ENCODE measurements at regions not wholly inside any gene's neighbourhood (a gene's known extent, or its start where the extent isn't known, plus 50 kb on each side); places are given as distances from the start of the nearest gene placed in this dataset.
A peak's percentile ranks its signal among the peaks of the same experiment; 100 is the strongest.
"Not testable (repeated sequence)": the region's sequence is repeated elsewhere in the genome, so short reads cannot be mapped to it uniquely, and the experiment has no call there.

DNA sequence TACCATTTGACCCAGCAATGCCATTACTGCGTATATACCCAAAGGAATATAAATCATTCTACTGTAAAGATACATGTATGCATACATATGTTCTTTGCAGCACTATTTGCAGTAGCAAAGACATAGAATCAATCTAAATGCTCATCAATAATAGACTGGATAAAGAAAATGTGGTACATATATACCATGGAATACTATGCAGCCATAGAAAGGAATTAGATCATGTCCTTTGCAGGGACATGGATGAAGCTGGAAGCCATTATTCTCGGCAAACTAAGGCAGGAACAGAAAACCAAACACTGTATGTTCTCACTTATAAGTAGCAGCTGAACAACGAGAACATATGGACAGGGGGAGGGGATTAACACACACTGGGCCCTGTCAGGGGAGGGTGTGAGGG, 54.8 kb upstream of the ZNF30 start:
- intact Hi-C loops (cut with micrococcal nuclease); DNase-seq; ATAC-seq: not testable (repeated sequence)

DNA sequence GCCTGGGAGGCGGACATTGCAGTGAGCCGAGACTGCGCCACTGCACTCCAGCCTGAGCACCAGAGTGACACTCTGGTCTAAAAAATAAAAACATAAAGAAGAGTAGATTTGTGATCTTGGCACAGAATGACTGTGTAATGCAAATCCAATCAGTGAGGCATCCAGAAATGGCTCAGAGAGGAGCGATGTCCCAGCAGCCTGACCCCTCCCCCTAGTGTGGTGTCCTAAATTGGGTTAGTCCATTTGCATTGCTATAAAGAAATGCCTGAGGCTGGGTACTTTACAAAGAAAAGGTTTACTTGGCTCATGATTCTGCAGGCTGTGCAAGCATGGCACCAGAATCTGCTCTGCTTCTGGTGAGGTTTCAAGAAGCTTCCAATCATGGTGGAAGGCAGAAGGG, 59.1 kb upstream of the ZNF30 start:
- DNase-seq, result no peak
- intact Hi-C loops (cut with micrococcal nuclease), result no loop called here
- ATAC-seq, result no peak

DNA sequence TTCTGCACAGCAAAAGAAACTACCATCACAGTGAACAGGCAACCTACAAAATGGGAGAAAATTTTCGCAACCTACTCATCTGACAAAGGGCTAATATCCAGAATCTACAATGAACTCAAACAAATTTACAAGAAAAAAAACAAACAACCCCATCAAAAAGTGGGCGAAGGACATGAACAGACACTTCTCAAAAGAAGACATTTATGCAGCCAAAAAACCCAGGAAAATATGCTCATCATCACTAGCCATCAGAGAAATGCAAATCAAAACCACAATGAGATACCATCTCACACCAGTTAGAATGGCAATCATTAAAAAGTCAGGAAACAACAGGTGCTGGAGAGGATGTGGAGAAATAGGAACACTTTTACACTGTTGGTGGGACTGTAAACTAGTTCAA, 61.5 kb upstream of the ZNF30 start:
- intact Hi-C loops (cut with micrococcal nuclease); ATAC-seq; DNase-seq: not testable (repeated sequence)

DNA sequence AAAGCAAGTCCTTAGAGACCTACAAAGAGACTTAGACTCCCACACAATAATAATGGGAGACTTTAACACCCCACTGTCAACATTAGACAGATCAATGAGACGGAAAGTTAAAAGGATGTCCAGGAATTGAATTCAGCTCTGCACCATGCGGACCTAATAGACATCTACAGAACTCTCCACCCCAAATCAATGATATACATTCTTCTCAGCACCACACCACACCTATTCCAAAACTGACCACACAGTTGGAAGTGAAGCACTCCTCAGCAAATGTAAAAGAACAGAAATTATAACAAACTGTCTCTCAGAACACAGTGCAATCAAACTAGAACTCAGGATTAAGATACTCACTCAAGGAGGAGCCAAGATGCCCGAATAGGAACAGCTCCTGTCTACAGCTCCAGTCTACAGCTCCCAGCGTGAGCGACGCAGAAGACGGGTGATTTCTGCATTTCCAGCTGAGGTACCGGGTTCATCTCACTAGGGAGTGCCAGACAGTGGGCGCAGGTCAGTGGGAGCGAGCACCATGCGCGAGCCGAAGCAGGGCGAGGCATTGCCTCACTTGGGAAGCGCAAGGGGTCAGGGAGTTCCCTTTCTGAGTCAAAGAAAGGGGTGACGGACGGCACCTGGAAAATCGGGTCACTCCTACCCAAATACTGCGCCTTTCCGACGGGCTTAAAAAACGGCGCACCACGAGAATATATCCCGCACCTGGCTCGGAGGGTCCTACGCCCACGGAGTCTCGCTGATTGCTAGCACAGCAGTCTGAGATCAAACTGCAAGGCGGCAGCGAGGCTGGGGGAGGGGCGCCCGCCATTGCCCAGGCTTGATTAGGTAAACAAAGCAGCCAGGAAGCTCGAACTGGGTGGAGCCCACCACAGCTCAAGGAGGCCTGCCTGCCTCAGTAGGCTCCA, 66.6 kb upstream of the ZNF30 start:
- DNase-seq; ATAC-seq; intact Hi-C loops (cut with micrococcal nuclease): not testable (repeated sequence)

DNA sequence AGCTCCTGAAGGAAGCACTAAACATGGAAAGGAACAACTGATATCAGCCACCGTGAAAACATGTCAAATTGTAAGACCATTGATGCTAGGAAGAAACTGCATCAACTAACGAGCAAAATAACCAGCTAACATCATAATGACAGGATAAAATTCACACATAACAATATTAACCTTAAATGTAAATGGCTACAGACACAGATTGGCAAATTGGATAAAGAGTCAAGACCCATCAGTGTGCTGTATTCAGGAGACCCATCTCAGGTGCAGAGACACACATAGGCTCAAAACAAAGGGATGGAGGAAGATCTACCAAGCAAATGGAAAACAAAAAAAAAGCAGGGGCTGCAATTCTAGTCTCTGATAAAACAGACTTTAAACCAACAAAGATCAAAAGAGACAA, 67.4 kb upstream of the ZNF30 start:
- DNase-seq; ATAC-seq; intact Hi-C loops (cut with micrococcal nuclease): not testable (repeated sequence)

DNA sequence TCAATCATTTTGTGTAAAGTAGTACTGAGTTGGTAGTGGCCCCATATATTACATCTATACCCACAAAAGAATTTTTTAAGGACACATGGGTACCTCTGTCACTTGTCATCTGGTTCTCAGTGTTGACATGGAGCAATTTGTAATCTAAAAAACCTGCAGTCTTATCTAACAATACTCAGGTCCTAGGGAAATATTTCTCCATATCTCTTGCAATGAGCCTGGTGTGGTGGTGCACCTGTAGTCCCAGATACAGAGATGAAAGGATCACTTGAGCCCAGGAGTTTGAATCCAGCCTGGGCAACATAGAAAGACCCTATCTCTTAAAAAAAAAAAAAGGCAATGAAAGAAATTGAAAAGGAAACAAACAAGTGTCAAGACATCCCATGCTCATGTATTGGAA, 70.7 kb upstream of the ZNF30 start:
- intact Hi-C loops (cut with micrococcal nuclease), result no loop called here
- DNase-seq (no peak), ATAC-seq (no peak)

DNA sequence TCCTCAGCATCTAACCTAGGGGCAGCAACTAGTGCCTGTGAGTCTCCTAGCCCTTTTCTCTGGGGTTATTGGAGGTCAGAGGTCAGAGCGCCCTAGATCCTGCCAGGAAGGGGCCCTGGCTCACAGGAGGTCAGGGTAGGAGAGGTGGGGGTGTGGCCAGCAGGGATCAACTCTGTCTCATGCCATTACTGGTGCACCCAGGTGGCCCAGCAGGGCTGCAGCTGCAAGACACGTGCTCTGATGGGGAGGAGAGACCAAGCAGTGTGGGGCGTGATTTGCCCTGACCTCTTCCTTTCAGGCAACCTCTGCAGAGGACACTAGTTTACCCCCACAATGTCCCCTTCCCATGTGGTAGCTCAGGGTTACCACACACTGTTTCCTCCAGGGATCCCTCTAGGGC, 73.3 kb upstream of the ZNF30 start:
- ATAC-seq (no peak), DNase-seq (no peak)
- intact Hi-C loops (cut with micrococcal nuclease), result no loop called here

DNA sequence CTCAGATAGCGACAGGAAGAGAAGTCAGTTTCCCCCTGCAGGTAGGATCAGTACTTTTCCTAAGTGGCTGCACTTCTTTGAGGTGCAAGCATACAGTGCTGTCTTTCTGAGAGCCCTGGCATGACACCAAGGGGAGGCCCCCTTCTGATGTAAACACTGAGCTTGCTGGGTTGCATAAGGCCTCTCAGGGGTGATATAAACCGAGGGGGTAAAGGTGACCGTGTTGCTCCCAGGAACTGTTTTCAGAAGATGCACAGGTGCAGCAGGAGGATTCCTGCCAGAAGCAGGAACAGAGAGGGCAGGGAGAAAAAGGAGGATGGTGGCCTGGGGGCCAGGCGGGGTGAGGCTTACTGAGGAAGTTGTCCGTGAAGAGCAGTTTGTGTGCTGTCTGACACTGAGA, 74.0 kb upstream of the ZNF30 start:
- DNase-seq, result no peak
- intact Hi-C loops (cut with micrococcal nuclease), result no loop called here
- no peak for ATAC-seq

DNA sequence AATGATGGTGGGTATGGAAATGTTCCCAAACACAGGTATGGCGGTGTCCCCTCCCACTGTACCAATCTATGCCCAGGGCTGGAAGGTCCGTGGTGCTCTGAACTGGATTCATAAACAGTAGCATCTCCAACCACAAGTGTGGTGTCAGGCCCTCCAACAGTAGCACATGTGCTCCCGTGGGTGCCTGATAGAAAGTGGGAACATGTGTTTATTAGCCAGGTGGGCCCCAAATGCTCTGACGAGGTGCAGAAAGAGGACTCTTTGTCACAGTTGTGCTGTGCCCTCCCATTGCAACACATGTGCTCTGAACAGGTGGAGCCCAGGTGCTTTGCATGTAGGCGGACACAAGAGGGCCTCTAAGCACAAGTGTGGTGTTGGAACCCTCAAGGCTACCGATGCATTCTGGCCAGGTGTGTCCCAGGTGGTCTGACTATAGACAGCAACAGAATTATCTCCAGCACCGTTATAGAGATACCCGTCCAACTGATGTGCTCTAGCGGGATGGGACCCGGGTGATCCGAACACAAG, 75.4 kb upstream of the ZNF30 start:
- ATAC-seq, result no peak
- no peak for DNase-seq
- intact Hi-C loops (cut with micrococcal nuclease), result no loop called here

DNA sequence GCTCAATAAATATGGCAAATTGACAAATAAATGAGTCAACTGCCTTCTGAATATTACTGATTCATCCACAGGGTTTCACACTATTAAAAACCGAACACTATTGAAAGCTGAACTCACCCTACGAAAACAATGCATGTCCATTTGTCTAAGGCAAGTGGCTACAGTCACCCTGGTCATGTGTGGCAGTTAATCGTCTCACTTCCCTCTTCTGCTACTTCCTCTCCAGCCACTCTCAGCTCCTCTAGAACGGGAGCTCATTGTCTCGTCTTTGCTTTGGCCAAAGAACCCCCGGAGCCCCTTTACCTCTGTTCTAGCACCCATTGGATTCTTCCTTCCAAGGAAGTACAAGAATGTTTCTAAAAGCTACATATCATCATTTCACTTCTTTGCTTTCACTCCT, 74.4 kb upstream of the ZNF599 start:
- intact Hi-C loops (cut with micrococcal nuclease), result no loop called here
- ATAC-seq (no peak), DNase-seq (no peak)

DNA sequence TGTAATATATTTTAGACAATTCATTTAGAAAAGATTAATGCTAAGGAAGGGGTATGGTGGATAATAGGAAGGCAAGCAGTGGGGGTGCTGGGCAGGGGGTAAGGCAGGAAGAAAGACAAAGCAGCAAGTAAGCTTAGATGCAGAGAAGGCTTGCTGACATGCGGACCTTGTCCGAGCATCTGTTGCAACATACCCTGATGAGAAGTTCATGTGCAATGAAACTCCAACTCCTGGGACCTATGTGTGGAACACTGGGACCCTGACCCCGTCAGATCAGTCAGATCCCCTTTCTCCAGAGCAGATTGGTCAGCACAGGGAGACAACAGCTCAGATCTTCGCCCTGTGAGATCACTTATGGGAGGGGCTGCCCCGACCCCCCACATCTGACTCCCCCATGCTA, 71.3 kb upstream of the ZNF599 start:
- DNase-seq (no peak), ATAC-seq (no peak)
- intact Hi-C loops (cut with micrococcal nuclease), result no loop called here

DNA sequence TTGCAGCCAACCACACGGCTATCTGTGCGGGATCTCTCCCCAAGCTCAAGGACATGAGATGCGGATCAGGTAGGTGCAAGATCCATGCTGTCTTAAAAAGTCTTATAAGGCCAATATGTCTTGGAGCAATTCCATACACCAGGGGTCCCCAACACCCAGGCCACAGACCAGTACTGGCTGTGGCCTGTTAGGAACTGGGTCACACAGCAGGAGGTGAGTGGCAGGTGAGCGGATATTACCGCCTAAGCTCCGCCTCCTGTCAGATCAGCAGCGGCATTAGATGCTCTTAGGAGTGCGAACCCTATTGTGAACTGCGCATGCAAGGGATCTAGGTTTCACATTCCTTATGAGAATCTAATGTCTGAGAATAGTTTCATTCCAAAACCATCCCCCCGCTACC, 68.8 kb upstream of the ZNF599 start:
- intact Hi-C loops (cut with micrococcal nuclease), result no loop called here
- ATAC-seq (no peak), DNase-seq (no peak)

DNA sequence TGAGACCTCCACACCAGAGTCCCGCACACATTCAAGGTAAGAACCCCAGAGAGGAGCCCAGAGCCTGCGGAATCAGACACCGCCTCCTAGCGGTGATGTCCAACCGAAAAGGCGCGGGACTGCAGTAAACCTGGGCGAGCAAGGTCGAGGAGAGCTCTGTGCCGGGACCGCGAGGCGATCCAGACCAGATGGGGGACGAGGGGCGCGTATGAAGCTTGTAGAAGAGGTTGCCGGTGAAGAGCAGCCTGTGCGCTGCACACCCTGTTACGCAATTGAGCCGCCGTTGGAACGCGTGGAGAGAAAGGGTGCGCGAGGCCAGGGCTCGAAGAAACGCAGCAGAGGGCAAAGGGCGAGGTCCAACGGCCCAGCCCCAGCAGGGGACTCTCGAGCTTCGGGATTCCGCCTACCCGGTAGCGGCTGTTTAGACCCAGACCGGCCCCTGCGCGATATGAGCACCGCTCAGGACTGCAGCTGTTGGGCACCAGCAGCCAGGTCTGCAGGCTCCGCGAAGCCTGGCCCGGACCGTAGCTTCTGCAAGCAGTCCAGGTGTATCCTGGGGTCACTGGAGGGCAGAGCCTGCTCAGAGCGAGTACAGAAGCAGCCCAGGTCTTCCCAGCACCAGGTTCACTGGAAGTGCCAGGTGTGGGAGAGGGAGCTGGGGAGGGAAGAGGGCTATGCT, 65.9 kb upstream of the ZNF599 start:
- ATAC-seq, result peak; percentile 14
- intact Hi-C loops (cut with micrococcal nuclease), result no loop called here
- peak; percentile 34 for DNase-seq

DNA sequence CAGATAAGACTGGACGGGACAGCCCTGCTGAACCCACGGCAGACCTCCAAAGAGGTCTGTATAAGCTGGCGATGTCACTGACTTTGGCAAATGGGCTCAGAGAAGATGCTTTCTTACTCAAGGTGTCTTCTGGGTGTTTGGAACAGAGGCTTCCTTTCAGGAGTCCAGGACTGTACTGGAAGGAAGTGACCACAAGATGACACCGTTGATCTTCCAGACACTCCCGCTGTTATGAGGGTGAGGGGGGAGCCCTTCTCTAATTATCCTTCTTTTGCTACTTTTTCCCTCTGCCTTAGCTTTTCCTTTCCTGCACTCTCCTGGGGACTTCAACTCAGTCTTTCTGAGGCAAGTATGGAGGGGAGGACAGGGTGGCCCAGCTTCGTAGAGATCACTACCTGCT, 65.2 kb upstream of the ZNF599 start:
- intact Hi-C loops (cut with micrococcal nuclease), result no loop called here
- peak; percentile 54 for ATAC-seq

DNA sequence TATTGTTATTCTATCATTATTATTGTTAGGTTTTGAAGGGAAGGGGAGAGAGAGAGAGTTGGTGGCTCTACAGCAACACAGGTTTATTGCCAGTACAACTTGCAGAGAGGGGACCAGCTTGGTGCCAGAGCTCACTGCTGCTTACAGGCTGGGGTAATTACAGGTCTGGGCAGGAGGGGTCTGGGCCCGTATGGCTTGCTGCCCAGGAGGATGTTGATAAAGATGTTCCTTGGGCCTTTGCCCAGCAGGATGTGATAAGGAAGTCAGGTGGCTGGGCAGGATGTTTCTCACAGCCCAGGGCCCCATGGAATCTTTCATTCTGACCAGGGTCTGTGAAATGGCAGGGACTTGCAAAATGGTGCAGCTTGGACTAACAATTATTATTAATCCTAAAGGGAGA, 64.2 kb upstream of the ZNF599 start:
- intact Hi-C loops (cut with micrococcal nuclease), result no loop called here

More for the DNA sequence above, 65.2 kb upstream of the ZNF599 start:
- no peak for DNase-seq

DNA sequence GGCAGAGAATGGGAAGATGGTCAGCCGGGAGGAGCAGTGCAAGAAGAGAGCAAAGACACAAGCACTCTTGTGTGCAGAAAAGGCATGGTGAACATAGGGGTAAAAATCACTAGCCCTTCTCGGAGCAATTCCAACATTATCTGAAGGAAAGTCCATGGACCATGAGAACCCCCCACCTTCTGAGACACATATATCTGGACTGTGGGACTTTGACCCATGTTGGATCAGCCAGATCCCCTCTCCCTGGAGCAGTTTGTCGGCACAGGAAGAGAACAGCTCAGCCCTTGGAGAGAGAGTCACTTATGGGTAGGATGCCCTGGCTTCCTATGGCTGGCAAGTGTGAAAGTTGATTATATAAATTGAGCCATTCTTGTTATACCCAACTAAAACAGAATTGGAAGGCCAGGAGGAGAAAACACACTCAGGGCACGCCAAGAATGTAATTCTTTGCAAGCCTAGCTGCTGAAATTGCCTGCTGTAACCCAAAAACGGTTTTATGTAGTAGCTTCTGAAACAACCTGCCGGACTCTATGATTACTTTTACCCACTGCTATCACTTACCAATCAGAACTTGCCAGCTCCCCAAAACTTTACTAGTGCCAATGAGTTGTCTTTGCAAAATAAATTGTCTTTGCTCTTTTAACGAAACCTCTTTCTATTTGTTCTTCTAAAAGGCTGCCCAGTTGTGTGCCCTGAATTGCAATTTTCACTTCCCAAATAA, 62.8 kb upstream of the ZNF599 start:
- intact Hi-C loops (cut with micrococcal nuclease), result no loop called here
- no peak for ATAC-seq
- DNase-seq, result no peak

More for the DNA sequence above, 64.2 kb upstream of the ZNF599 start:
- DNase-seq (peak; percentile 82), ATAC-seq (peak; percentile 96)

DNA sequence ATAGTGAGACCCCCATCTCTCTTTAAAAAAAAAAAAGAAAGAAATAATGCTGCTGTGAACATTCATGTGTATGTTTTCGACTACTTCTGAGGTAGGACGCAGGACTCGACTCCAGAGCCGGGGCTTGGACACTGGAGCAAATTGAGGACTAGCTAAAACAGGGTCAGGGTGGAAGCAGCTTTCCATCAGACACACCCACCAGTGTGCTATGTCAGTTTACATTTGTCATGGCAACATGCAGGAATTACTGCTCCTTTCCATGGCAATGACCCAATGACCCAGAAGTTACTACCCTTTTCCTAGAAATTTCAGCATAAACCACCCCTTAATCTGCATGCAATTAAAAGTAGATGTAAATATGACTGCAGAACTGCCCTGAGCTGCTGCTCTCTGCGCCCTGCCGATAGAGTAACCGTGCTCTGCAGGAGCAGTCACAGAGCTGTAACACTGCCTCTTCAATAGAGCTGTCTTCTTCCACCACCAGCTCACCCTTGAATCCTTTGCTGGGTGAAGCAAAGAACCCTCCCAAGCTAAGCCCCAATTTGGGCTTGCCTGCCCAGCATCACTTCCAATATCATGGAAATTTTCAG, 61.6 kb upstream of the ZNF599 start:
- intact Hi-C loops (cut with micrococcal nuclease), result no loop called here
- DNase-seq (no peak), ATAC-seq (no peak)

DNA sequence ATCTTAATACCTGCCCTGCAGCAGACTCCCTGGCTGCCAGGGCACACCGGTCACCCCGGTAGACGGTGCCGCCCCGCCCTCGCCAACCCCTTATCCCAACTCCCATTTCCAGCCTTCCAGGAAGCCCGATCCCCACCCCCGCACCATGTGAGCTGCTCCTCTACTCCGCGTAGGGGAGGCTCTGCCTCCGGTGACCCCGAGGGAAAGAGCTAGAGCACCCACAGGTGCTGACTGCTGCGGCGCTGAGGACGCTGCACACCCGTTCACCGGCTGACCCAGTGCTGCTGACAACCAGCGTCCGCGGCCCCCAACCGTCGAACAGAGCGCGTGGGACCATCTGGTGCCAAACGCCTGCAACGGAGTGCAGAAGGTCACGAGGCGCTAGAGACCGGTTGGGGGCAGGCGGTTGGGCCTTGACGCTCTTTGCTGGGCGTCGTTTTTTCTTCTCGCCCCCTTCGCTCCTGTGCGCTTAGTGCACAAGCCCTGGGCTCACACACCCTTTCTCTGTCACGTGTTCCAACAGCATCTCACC, 59.6 kb upstream of the ZNF599 start:
- DNase-seq (no peak), ATAC-seq (no peak)
- intact Hi-C loops (cut with micrococcal nuclease), result no loop called here

DNA sequence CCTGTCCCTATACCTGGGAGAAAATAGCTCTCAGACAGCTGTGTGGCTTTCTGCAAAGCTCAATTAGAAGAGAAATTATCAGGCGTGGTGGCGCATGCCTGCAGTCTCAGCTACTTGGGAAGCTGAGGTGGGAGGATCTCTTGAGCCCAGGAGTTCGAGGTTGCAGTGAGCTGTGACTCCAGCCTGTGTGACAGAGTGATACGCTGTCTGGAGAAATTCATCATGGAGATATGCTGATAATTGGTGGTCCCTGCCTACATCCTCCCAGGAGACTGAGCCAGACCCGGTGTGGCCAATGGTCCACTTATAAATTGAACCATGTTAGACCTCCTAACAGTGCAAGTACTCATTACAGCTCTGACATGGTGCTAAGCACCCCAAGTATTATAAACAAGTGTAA, 58.7 kb upstream of the ZNF599 start:
- intact Hi-C loops (cut with micrococcal nuclease), result no loop called here
- ATAC-seq, result no peak
- DNase-seq, result no peak
